ENCODE measurements at regions not wholly inside any gene's neighbourhood (a gene's known extent, or its start where the extent isn't known, plus 50 kb on each side); places are given as distances from the start of the nearest gene placed in this dataset.

GRCh38 chr7:11950942-11951341, 118.9 kb upstream of the THSD7A start:
- Histone ChIP-seq H3K27me3 (ENCODE audit: insufficient read depth, low read depth) (no peaks in the 10 kb centered on the region), H3K36me3 (ENCODE audit: low read depth) (no peaks in the 10 kb centered on the region), H3K4me2 (no peak overlapping the region), H3K4me1 (replicated peaks; ENCODE audit: insufficient read depth) (no peaks in the 10 kb centered on the region), H3K4me3 (no peak overlapping the region), H3K27ac (no peak overlapping the region), H3K9me3 (ENCODE audit: insufficient read depth, low read depth) (0 out of 2 replicates have a peak, but pooled peaks cover 7% of the 10 kb centered on the region), H4K20me1 (ENCODE audit: insufficient read depth) (no peaks in the 10 kb centered on the region), H3K9me2 (ENCODE audit: insufficient read depth) (no peaks in the 10 kb centered on the region), H3F3A (ENCODE audit: insufficient read depth, low read depth) (no peaks in the 10 kb centered on the region), H2AFZ (no peak overlapping the region), H3K79me2 (ENCODE audit: low read depth) (no peaks in the 10 kb centered on the region)
- ChIA-PET POLR2A (ENCODE audit: unreplicated experiment) (no interaction called here), CTCF (no interaction called here)
- no peak for DNase-seq
- intact Hi-C loops (cut with micrococcal nuclease; ENCODE audit: unreplicated experiment): no loop called here
- TF ChIP-seq CTCF (conservative IDR thresholded peaks at IDR 0.05) (no peak), EZH2 (IDR thresholded peaks at IDR 0.05; ENCODE audit: low read depth) (no peak)
- no TSS peak for BruUV-seq (replicated peaks)

- Histone ChIP-seq H3F3A (ENCODE audit: insufficient read depth, low read depth) (no peaks in the 10 kb centered on the region), H3K9me2 (ENCODE audit: insufficient read depth) (no peaks in the 10 kb centered on the region), H3K9me3 (ENCODE audit: insufficient read depth, low read depth) (0 out of 2 replicates have a peak, but pooled peaks cover 7% of the 10 kb centered on the region), H3K27ac (no peak overlapping the region), H3K79me2 (ENCODE audit: low read depth) (no peaks in the 10 kb centered on the region), H3K36me3 (ENCODE audit: low read depth) (no peaks in the 10 kb centered on the region), H3K4me1 (replicated peaks; ENCODE audit: insufficient read depth) (no peaks in the 10 kb centered on the region), H4K20me1 (ENCODE audit: insufficient read depth) (no peaks in the 10 kb centered on the region), H3K4me2 (no peak overlapping the region), H2AFZ (no peak overlapping the region), H3K4me3 (no peak overlapping the region), H3K27me3 (ENCODE audit: insufficient read depth, low read depth) (no peaks in the 10 kb centered on the region)
- no peak for TF ChIP-seq EZH2 (IDR thresholded peaks at IDR 0.05; ENCODE audit: low read depth)
- no peak for TF ChIP-seq CTCF (conservative IDR thresholded peaks at IDR 0.05)
- no TSS peak for BruUV-seq (replicated peaks)
- intact Hi-C loops (cut with micrococcal nuclease; ENCODE audit: unreplicated experiment): no loop called here
- ChIA-PET CTCF (no interaction called here), POLR2A (ENCODE audit: unreplicated experiment) (no interaction called here)
- no peak for DNase-seq
Observed at GRCh38 chr7:11951909-11952308, 119.9 kb upstream of the THSD7A start.

- intact Hi-C loops (cut with micrococcal nuclease; ENCODE audit: unreplicated experiment): no loop called here
- Histone ChIP-seq H3K79me2 (ENCODE audit: low read depth) (no peaks in the 10 kb centered on the region), H3K9me2 (ENCODE audit: insufficient read depth) (no peaks in the 10 kb centered on the region), H3K4me3 (no peak overlapping the region), H3F3A (ENCODE audit: insufficient read depth, low read depth) (no peaks in the 10 kb centered on the region), H3K9me3 (ENCODE audit: insufficient read depth, low read depth) (0 out of 2 replicates have a peak, but pooled peaks cover 7% of the 10 kb centered on the region), H3K27ac (no peak overlapping the region), H4K20me1 (ENCODE audit: insufficient read depth) (no peaks in the 10 kb centered on the region), H3K4me1 (replicated peaks; ENCODE audit: insufficient read depth) (no peaks in the 10 kb centered on the region), H2AFZ (no peak overlapping the region; the same call in 1 of the 2 replicates), H3K4me2 (no peak overlapping the region), H3K36me3 (ENCODE audit: low read depth) (no peaks in the 10 kb centered on the region), H3K27me3 (ENCODE audit: insufficient read depth, low read depth) (no peaks in the 10 kb centered on the region)
- TF ChIP-seq EZH2 (IDR thresholded peaks at IDR 0.05; ENCODE audit: low read depth) (no peak), CTCF (conservative IDR thresholded peaks at IDR 0.05) (no peak)
- CTCF ChIA-PET: no interaction called here
- no peak for DNase-seq
- POLR2A ChIA-PET (ENCODE audit: unreplicated experiment): no interaction called here
- no TSS peak for BruUV-seq (replicated peaks)
Observed at GRCh38 chr7:11952972-11953371, 121.0 kb upstream of the THSD7A start.

Data from PC-9 (cell line).